ENCODE measurements at regions not wholly inside any gene's neighbourhood (a gene's known extent, or its start where the extent isn't known, plus 50 kb on each side); places are given as distances from the start of the nearest gene placed in this dataset.

GRCh38 chr1:239543873-239544272 lies 157.5 kb downstream of the CHRM3 start:
- no peaks in the 10 kb centered on the region for H3K27me3 ChIP-seq
- DNase-seq = no peak

GRCh38 chr1:239545466-239545865 lies 159.1 kb downstream of the CHRM3 start:
- DNase-seq = no peak
- H3K4me3 ChIP-seq = no peak overlapping the region
- no peaks in the 10 kb centered on the region for H3K4me1 ChIP-seq
- H3K36me3 ChIP-seq = no peaks in the 10 kb centered on the region
- no peak overlapping the region for H3K27ac ChIP-seq
- H3K9me3 ChIP-seq = no peaks in the 10 kb centered on the region
- TF ChIP-seq POLR2A (IDR thresholded peaks at IDR 0.05) = no peak
- no peak for TF ChIP-seq CTCF (IDR thresholded peaks at IDR 0.05)
- WGBS, 2 donors = 77 to 86% methylated on average over 3 of the region's 3 CpGs
- no peaks in the 10 kb centered on the region for H3K27me3 ChIP-seq
- intact Hi-C loops (cut with DNase I) = no loop called here

More at GRCh38 chr1:239543873-239544272, 157.5 kb downstream of the CHRM3 start:
- no peaks in the 10 kb centered on the region for H3K36me3 ChIP-seq
- 85% methylated on average over 2 of the region's 2 CpGs for WGBS, 2 donors
- H3K4me1 ChIP-seq = no peaks in the 10 kb centered on the region
- intact Hi-C loops (cut with DNase I) = no loop called here
- no peak overlapping the region for H3K27ac ChIP-seq
- no peak for TF ChIP-seq POLR2A (IDR thresholded peaks at IDR 0.05)
- TF ChIP-seq CTCF (IDR thresholded peaks at IDR 0.05) = no peak
- no peaks in the 10 kb centered on the region for H3K9me3 ChIP-seq
- H3K4me3 ChIP-seq = no peak overlapping the region

DNA sequence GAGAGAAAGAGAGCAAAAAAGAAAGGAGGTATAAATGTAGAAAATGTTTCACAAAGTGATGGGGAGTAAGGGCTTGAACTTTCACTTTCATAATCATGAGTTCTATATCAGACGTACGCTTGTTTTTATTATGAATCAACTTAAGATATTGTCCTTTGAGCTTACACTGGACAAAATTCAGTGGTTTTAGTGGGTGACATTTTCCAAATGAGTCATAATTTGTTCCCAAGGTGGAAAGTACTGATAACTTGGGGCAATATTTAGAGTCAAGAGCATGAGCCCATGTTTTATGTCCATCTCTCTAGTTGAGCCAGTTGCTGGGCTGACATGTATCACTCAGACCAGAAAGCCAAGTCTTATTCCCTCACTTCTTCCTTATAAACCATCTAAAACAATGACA lies 161.6 kb downstream of the CHRM3 start:
- no peak for TF ChIP-seq CTCF (IDR thresholded peaks at IDR 0.05)
- no peak for TF ChIP-seq POLR2A (IDR thresholded peaks at IDR 0.05)
- WGBS, 2 donors = 66 to 74% methylated on average over 2 of the region's 2 CpGs
- intact Hi-C loops (cut with DNase I) = no loop called here
- no peak overlapping the region for H3K4me3 ChIP-seq
- no peaks in the 10 kb centered on the region for H3K4me1 ChIP-seq
- H3K9me3 ChIP-seq = no peaks in the 10 kb centered on the region
- no peak for DNase-seq
- no peaks in the 10 kb centered on the region for H3K27me3 ChIP-seq
- no peaks in the 10 kb centered on the region for H3K36me3 ChIP-seq
- no peak overlapping the region for H3K27ac ChIP-seq

DNA sequence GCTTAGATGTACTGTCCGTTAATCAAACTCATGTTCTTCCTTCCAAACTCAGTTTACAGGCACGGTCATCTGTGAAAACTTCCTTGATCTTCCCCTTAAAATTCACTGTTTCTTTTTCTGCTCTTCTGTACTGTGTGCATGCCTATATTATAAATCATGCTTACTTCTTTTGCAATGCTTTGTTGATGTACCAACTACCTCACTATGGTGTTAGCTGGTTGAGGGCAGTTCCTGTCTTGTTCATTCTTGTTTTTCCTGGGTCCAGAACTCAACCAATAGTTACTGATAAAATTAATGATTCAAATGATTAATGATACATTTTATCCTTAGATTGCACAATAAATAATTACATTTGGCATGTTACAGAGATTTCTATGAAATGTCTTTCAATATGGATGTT lies 163.8 kb downstream of the CHRM3 start:
- no peaks in the 10 kb centered on the region for H3K36me3 ChIP-seq
- H3K4me3 ChIP-seq = no peak overlapping the region
- no peaks in the 10 kb centered on the region for H3K27me3 ChIP-seq
- no peaks in the 10 kb centered on the region for H3K9me3 ChIP-seq
- DNase-seq = no peak
- TF ChIP-seq CTCF (IDR thresholded peaks at IDR 0.05) (no peak), POLR2A (IDR thresholded peaks at IDR 0.05) (no peak)
- intact Hi-C loops (cut with DNase I) = no loop called here
- 36 to 53% methylated on average over 2 of the region's 2 CpGs for WGBS, 2 donors
- no peaks in the 10 kb centered on the region for H3K4me1 ChIP-seq
- H3K27ac ChIP-seq = no peak overlapping the region

DNA sequence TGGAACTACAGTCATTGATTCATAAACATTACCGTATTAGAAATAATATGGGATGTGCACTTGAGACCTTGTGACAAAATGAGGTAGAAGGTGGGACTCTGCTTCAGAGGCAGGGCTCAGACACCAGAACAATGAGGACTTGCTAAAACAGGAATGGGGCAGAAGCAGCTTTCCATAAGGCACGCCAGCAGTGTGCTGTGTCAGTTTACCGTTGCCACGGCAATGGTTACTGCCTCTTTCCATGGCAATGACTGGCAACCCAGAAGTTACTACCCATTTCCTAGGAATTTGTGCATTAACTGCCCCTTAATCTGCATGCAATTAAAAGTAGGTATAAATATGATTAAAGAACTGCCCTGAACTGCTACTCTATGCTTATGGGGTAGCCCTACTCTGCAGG lies 169.0 kb downstream of the CHRM3 start:
- H3K4me3 ChIP-seq = no peak overlapping the region
- intact Hi-C loops (cut with DNase I) = no loop called here
- TF ChIP-seq POLR2A (IDR thresholded peaks at IDR 0.05) (no peak), CTCF (IDR thresholded peaks at IDR 0.05) (no peak)
- H3K4me1 ChIP-seq = peaks cover 0 to 6% (median 0%) of the 10 kb centered on the region in 3 donors
- no peaks in the 10 kb centered on the region for H3K9me3 ChIP-seq
- no peak for DNase-seq
- H3K27me3 ChIP-seq = no peaks in the 10 kb centered on the region
- H3K27ac ChIP-seq = no peak overlapping the region
- WGBS, 2 donors = 42 to 54% methylated on average over 4 of the region's 4 CpGs
- no peaks in the 10 kb centered on the region for H3K36me3 ChIP-seq

All from esophagus squamous epithelium (tissue), 5 donors.